H9 (cell line): ENCODE measurements at regions not wholly inside any gene's neighbourhood (a gene's known extent, or its start where the extent isn't known, plus 50 kb on each side); places are given as distances from the start of the nearest gene placed in this dataset.

Experiments
- DNase-seq: peaks from one replicate; pipeline ENCODE4 v3.0.0-alpha.2; 2017
- H2AFZ ChIP-seq: one replicate; pipeline ENCODE4 v1.6.1; 2013; ENCODE audit warnings: mild to moderate bottlenecking, low read length, control low read depth, moderate library complexity
- H2AK5ac ChIP-seq: 2 replicates; pipeline ENCODE4 v1.6.1; 2013; ENCODE audit warnings: low read length, control low read depth, mixed read lengths; ENCODE audit not compliant: insufficient read length
- H2BK120ac ChIP-seq: one replicate; pipeline ENCODE4 v1.6.1; 2013; ENCODE audit warnings: low read depth, mild to moderate bottlenecking, low read length, control low read depth, inconsistent platforms; ENCODE audit not compliant: poor library complexity, severe bottlenecking
- H2BK12ac ChIP-seq: 2 replicates; pipeline ENCODE4 v1.6.1; 2013; ENCODE audit warnings: low read length, control low read depth, mixed read lengths, low read depth; ENCODE audit not compliant: insufficient read length
- H2BK15ac ChIP-seq: 2 replicates; pipeline ENCODE4 v1.6.1; 2013; ENCODE audit warnings: low read depth, low read length, control low read depth
- H2BK20ac ChIP-seq: one replicate; pipeline ENCODE4 v1.6.1; 2013; ENCODE audit warnings: low read depth, mild to moderate bottlenecking, low read length, control low read depth, inconsistent platforms; ENCODE audit not compliant: poor library complexity, severe bottlenecking
- H2BK5ac ChIP-seq: 2 replicates; pipeline ENCODE4 v1.6.1; 2013; ENCODE audit warnings: low read length, control low read depth, mixed read lengths; ENCODE audit not compliant: insufficient read length
- H3K14ac ChIP-seq: 2 replicates; pipeline ENCODE4 v1.6.1; 2013; ENCODE audit warnings: low read length, control low read depth; ENCODE audit not compliant: insufficient read depth
- H3K18ac ChIP-seq: 2 replicates; pipeline ENCODE4 v1.6.1; 2013; ENCODE audit warnings: low read depth, mild to moderate bottlenecking, mixed read lengths, low read length, control low read depth; ENCODE audit not compliant: insufficient read length
- H3K23ac ChIP-seq: 2 replicates; pipeline ENCODE4 v1.6.1; 2013; ENCODE audit warnings: low read length, control low read depth, mixed read lengths, low read depth; ENCODE audit not compliant: insufficient read length
- H3K23me2 ChIP-seq: 2 replicates; pipeline ENCODE4 v1.6.1; 2013; ENCODE audit warnings: low read depth, mild to moderate bottlenecking, mixed read lengths, low read length, control low read depth; ENCODE audit not compliant: insufficient read length, poor library complexity, severe bottlenecking
- H3K27ac ChIP-seq: 2 replicates; pipeline ENCODE4 v1.5.1; 2013; ENCODE audit warnings: low read length, control low read depth, mixed read lengths, low read depth; ENCODE audit not compliant: insufficient read length
- H3K27me3 ChIP-seq: 2 replicates; pipeline ENCODE4 v1.6.1; 2013; ENCODE audit warnings: low read length, control low read depth, inconsistent platforms; ENCODE audit not compliant: insufficient read depth
- H3K4ac ChIP-seq: 2 replicates; pipeline ENCODE4 v1.6.1; 2013; ENCODE audit warnings: low read depth, mild to moderate bottlenecking, control low read depth, inconsistent platforms, low read length, moderate library complexity
- H3K4me1 ChIP-seq: 2 replicates; pipeline ENCODE4 v1.6.1; 2013; ENCODE audit warnings: low read length, control low read depth, inconsistent platforms; ENCODE audit not compliant: insufficient read depth
- H3K4me2 ChIP-seq: 2 replicates; pipeline ENCODE4 v1.6.1; 2013; ENCODE audit warnings: low read length, control low read depth, mixed read lengths; ENCODE audit not compliant: insufficient read length, insufficient read depth
- H3K56ac ChIP-seq: 2 replicates; pipeline ENCODE4 v1.6.1; 2013; ENCODE audit warnings: low read depth, mild to moderate bottlenecking, mixed read lengths, low read length, control low read depth; ENCODE audit not compliant: insufficient read length
- H3K79me1 ChIP-seq: 2 replicates; pipeline ENCODE4 v1.6.1; 2013; ENCODE audit warnings: low read depth, mild to moderate bottlenecking, moderate library complexity, low read length, control low read depth, inconsistent platforms; ENCODE audit not compliant: insufficient read depth, poor library complexity, severe bottlenecking
- H3K79me2 ChIP-seq: 2 replicates; pipeline ENCODE4 v1.6.1; 2013; ENCODE audit warnings: low read length, control low read depth, inconsistent platforms; ENCODE audit not compliant: insufficient read depth
- H3K9ac ChIP-seq: 2 replicates; pipeline ENCODE4 v1.6.1; 2013; ENCODE audit warnings: low read length, control low read depth, mixed read lengths; ENCODE audit not compliant: insufficient read length; ENCODE audit errors: extremely low read depth
- H3K9me3 ChIP-seq: one replicate; pipeline ENCODE4 v1.6.1; 2013; ENCODE audit warnings: low read depth, low read length, inconsistent platforms; ENCODE audit not compliant: control insufficient read depth
- H3T11ph ChIP-seq: one replicate; pipeline ENCODE4 v1.6.1; 2013; ENCODE audit warnings: mild to moderate bottlenecking, low read length, control low read depth, inconsistent platforms
- H4K20me1 ChIP-seq: one replicate; pipeline ENCODE4 v1.6.1; 2013; ENCODE audit not compliant: control insufficient read depth, insufficient read length, insufficient read depth
- H4K5ac ChIP-seq: 2 replicates; pipeline ENCODE4 v1.6.1; 2013; ENCODE audit warnings: low read depth, mild to moderate bottlenecking, mixed read lengths, low read length, control low read depth; ENCODE audit not compliant: insufficient read length
- H4K8ac ChIP-seq: replicated peaks from 2 replicates; pipeline ENCODE4 v1.6.1; 2013; ENCODE audit warnings: low read length, control low read depth, mixed read lengths, low read depth; ENCODE audit not compliant: insufficient read length
- H4K91ac ChIP-seq: 2 replicates; pipeline ENCODE4 v1.6.1; 2013; ENCODE audit warnings: low read depth, mild to moderate bottlenecking, moderate library complexity, mixed read lengths, low read length, control low read depth; ENCODE audit not compliant: insufficient read length
- H3K27ac Mint-ChIP-seq, 3 experiments: 2 replicates in 2 of 3; 3 replicates in 1 of 3; pipeline ENCODE4 v1.8.0; 2020 to 2021; ENCODE audit warnings: mixed read lengths in 3 of 3, mild to moderate bottlenecking in 1 of 3, moderate library complexity in 1 of 3
- H3K27me3 Mint-ChIP-seq: 2 replicates; pipeline ENCODE4 v1.8.0; 2021; ENCODE audit warnings: low read depth, mild to moderate bottlenecking, moderate library complexity, mixed read lengths
- H3K36me3 Mint-ChIP-seq, 3 experiments: 2 replicates in 2 of 3; 3 replicates in 1 of 3; pipeline ENCODE4 v1.8.0; 2020 to 2021; ENCODE audit warnings: low read depth in 3 of 3, mixed read lengths in 3 of 3; ENCODE audit not compliant: insufficient read depth in 1 of 3
- H3K4me1 Mint-ChIP-seq, 2 experiments: 2 replicates each; pipeline ENCODE4 v1.8.0; 2020; ENCODE audit warnings: mixed read lengths in 2 of 2
- H3K4me3 Mint-ChIP-seq, 2 experiments: 2 replicates in 1 of 2; 3 replicates in 1 of 2; pipeline ENCODE4 v1.8.0; 2020 to 2021; ENCODE audit warnings: mild to moderate bottlenecking in 2 of 2, mixed read lengths in 2 of 2, moderate library complexity in 1 of 2
- H3K9me3 Mint-ChIP-seq, 2 experiments: 2 replicates in 1 of 2; 3 replicates in 1 of 2; pipeline ENCODE4 v1.8.0; 2020; ENCODE audit warnings: mild to moderate bottlenecking in 2 of 2, mixed read lengths in 2 of 2, moderate library complexity in 1 of 2
- WGBS: extraction: QIAGEN DNeasy Blood & Tissue Kit; methylation state at CpG from one replicate; pipeline ENCODE4 v1.1.7; 2013; ENCODE audit warnings: missing lambda C conversion rate, low lambda C conversion rate, mixed read lengths; ENCODE audit not compliant: insufficient read length; ENCODE audit errors: extremely low coverage; 5-methylcytosine and 5-hydroxymethylcytosine counted together
- TF ChIP-seq, protein P1 (sequence below): fragments of 200-600 bp; sonication (generic); conservative IDR thresholded peaks from 3 replicates; pipeline ENCODE4 v1.8.0; 2021; ENCODE audit warnings: antibody characterized with exemption, mild to moderate bottlenecking

DNA sequence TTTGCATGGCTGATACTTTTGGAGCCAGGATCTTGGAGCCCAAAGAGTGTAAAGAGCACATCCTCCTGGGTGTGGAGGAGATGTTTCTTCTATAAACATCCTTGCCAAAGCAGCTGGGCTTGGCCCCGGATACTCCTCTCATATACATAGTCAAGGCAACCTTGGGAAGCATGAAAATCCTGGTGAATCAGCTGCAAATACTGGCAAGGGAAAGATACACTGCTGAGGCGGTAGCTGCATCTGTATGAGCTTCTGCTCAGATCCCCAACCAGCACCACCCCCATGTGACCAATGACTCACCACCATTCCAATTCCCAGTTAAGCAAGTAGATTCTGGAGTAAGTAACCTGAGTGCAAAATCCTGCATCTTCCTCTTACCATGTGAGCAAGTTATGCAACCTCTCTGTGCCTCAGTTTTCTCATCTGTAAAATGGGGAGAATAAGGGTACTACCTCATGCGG lies 567.4 kb downstream of the MED13L start:
- H3K4me1 ChIP-seq, result no peaks in the 10 kb centered on the region
- no peak overlapping the region for H3K23ac ChIP-seq
- peaks cover 21% of the 10 kb centered on the region for H3K27me3 Mint-ChIP-seq
- no peaks in the 10 kb centered on the region for H3K4me1 Mint-ChIP-seq
- H2BK120ac ChIP-seq, result no peak overlapping the region
- no peaks in the 10 kb centered on the region for H4K20me1 ChIP-seq
- no peaks in the 10 kb centered on the region for H3K79me2 ChIP-seq
- H3K9ac ChIP-seq, result no peak overlapping the region
- H3K36me3 Mint-ChIP-seq, result no peaks in the 10 kb centered on the region; a peak in 1 of 7 replicates
- TF ChIP-seq, protein P1, sequence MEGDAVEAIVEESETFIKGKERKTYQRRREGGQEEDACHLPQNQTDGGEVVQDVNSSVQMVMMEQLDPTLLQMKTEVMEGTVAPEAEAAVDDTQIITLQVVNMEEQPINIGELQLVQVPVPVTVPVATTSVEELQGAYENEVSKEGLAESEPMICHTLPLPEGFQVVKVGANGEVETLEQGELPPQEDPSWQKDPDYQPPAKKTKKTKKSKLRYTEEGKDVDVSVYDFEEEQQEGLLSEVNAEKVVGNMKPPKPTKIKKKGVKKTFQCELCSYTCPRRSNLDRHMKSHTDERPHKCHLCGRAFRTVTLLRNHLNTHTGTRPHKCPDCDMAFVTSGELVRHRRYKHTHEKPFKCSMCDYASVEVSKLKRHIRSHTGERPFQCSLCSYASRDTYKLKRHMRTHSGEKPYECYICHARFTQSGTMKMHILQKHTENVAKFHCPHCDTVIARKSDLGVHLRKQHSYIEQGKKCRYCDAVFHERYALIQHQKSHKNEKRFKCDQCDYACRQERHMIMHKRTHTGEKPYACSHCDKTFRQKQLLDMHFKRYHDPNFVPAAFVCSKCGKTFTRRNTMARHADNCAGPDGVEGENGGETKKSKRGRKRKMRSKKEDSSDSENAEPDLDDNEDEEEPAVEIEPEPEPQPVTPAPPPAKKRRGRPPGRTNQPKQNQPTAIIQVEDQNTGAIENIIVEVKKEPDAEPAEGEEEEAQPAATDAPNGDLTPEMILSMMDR, result no peak
- H3K27ac Mint-ChIP-seq, result no peak overlapping the region
- H3K4me3 Mint-ChIP-seq, result no peak overlapping the region
- no peak overlapping the region for H2BK12ac ChIP-seq
- H2BK15ac ChIP-seq, result no peak overlapping the region
- WGBS, result no CpG with 5 or more reads among the region's 3 CpGs
- H4K8ac ChIP-seq, result no peak overlapping the region
- H4K5ac ChIP-seq, result no peak overlapping the region
- DNase-seq, result no peak
- H3K56ac ChIP-seq, result no peak overlapping the region
- H3K18ac ChIP-seq, result no peak overlapping the region
- no peak overlapping the region for H2AFZ ChIP-seq
- no peak overlapping the region for H3K4ac ChIP-seq
- no peak overlapping the region for H2BK20ac ChIP-seq
- no peak overlapping the region for H2AK5ac ChIP-seq
- H4K91ac ChIP-seq, result no peak overlapping the region
- no peak overlapping the region for H2BK5ac ChIP-seq
- H3K9me3 ChIP-seq, result peaks cover 5% of the 10 kb centered on the region
- no peaks in the 10 kb centered on the region for H3K79me1 ChIP-seq
- no peaks in the 10 kb centered on the region for H3K27me3 ChIP-seq
- no peak overlapping the region for H3T11ph ChIP-seq
- no peaks in the 10 kb centered on the region for H3K23me2 ChIP-seq
- peaks cover 0 to 3% of the 10 kb centered on the region in 2 experiments; a peak in 1 of 5 replicates for H3K9me3 Mint-ChIP-seq
- H3K14ac ChIP-seq, result no peak overlapping the region
- no peak overlapping the region for H3K27ac ChIP-seq
- no peak overlapping the region for H3K4me2 ChIP-seq
